MG63 (cell line): ENCODE measurements at regions not wholly inside any gene's neighbourhood (a gene's known extent, or its start where the extent isn't known, plus 50 kb on each side); places are given as distances from the start of the nearest gene placed in this dataset.

Experiments
- DNase-seq: peaks from one replicate; pipeline ENCODE4 v3.0.0-alpha.2; 2020
- H3K27me3 ChIP-seq: fragments of 250-450 bp; sonication (Bioruptor Pico); 2 replicates; pipeline ENCODE4 v1.5.1; 2020; ENCODE audit warnings: mild to moderate bottlenecking, moderate library complexity
- H3K36me3 ChIP-seq: fragments of 250-450 bp; sonication (Bioruptor Pico); 2 replicates; pipeline ENCODE4 v1.5.1; 2020; ENCODE audit warnings: mild to moderate bottlenecking, moderate library complexity
- H3K4me3 ChIP-seq: fragments of 250-450 bp; sonication (Bioruptor Pico); 2 replicates; pipeline ENCODE4 v1.5.1; 2020; ENCODE audit warnings: mild to moderate bottlenecking, moderate library complexity
- H3K9me3 ChIP-seq: fragments of 250-450 bp; sonication (Bioruptor Pico); 2 replicates; pipeline ENCODE4 v1.5.1; 2020; ENCODE audit warnings: mild to moderate bottlenecking, moderate library complexity

DNA sequence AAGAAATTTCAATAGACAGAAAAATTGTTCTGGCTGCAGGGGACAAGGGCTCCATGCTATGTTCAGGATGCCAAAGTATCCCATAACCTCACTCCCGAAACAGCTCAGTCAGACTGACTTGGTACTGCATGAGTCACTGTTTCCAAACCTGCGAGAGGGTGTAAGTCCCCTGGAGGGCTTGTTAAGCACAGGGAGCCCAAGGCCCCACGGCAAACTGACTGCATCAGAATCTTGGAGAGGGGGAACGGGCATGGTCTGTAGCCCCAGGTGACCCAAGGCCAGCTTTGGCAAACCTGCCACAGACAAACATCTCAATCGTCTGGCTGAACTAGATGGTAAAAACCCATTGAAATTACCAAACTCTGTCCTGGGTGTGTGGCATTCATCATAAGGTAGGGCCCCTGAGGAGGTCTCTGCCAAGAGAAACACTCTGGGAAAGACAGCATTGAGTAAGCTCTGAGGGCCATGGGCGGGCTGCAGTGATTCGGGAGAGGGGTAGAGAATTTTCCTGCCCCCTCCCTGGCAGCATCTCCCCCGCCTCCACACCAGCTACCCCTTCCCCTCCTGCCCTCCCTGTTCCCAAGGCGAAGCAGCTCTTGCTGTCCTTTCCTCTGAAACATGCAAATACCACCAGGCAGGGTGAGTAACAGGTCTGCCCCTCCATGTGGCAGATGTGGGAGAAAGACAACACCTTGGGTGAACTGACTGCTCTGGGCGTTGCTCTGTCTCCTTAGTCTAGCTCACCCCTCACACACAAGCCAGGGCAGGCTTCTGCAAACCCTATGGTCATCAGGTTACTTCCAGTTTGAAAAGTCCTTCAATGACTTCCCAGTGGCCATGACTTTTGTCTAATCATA lies 274.7 kb upstream of the SIX2 start:
- Histone ChIP-seq H3K4me3 (no peak overlapping the region), H3K9me3 (no peaks in the 10 kb centered on the region; the same call in 1 of the 2 replicates), H3K27me3 (no peaks in the 10 kb centered on the region), H3K36me3 (no peaks in the 10 kb centered on the region)
- DNase-seq, result peak; percentile 83

- Histone ChIP-seq H3K36me3 (no peaks in the 10 kb centered on the region), H3K4me3 (no peak overlapping the region), H3K9me3 (no peaks in the 10 kb centered on the region; the same call in 1 of the 2 replicates), H3K27me3 (no peaks in the 10 kb centered on the region)
- peak; percentile 31 for DNase-seq
These were observed 273.4 kb upstream of the SIX2 start for GRCh38 chr2:45282646-45283045.

DNA sequence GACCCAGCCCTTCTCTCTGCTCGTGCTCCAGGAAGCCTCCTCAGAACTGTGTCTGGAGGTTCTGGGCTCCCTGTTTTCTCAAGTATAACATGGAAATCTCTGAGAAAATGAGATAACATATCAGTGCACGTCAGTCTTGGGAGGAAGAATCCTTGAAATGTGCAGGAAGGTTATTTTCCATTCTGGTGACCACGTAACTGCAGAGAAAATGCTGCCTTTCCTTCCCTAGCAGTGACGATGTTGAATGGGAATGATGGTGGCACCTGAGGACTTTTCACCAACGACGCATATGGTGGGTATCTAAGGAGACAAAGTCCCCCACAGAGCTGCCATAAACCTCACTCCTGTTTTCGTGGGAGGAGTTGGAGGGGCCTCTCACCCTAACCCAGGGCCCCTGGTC lies 272.1 kb upstream of the SIX2 start:
- Histone ChIP-seq H3K36me3 (no peaks in the 10 kb centered on the region), H3K9me3 (no peaks in the 10 kb centered on the region; the same call in 1 of the 2 replicates), H3K27me3 (no peaks in the 10 kb centered on the region), H3K4me3 (no peak overlapping the region)
- DNase-seq, result no peak

DNA sequence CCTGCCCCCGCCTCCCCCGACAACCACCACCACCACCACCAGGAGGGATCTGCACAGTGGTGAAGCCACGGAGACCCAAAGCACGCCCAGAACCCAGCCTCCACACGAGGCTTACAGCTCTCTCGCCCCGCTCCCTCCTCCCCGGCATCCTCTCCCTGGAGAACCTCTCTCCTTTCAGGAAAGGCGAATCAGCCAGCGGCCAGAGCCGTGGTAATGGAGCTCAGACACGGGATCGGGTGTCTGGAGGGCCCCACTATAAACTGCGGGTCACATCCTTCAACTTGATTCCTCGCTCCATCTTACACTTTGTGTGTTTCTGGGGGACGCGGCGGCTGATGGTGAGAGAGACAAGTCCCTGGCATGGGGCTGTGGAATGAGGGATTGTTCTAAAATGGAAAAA lies 271.5 kb upstream of the SIX2 start:
- H3K27me3 ChIP-seq, result no peaks in the 10 kb centered on the region
- H3K36me3 ChIP-seq, result no peaks in the 10 kb centered on the region
- no peak for DNase-seq
- H3K4me3 ChIP-seq, result no peak overlapping the region
- no peaks in the 10 kb centered on the region; the same call in 1 of the 2 replicates for H3K9me3 ChIP-seq

DNA sequence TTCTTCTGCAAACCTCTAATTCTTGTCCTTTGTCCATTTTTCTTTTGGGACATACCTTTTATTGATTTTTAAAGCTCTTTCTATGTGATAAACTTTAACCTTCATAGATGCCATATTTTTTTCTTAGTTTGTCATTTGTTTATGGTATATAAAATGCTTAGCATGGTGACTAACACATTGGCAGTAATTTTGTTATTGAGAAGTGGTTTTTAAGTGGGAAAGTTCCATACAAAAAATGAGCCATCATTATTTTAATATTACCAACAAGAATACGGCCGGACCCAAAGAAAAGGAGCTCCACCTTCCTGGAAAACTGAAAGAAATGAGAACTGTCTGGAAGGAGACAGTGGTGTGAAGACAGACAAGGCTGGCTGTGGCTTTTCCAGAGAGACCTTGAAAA lies 270.1 kb upstream of the SIX2 start:
- Histone ChIP-seq H3K4me3 (no peak overlapping the region), H3K9me3 (no peaks in the 10 kb centered on the region), H3K27me3 (no peaks in the 10 kb centered on the region), H3K36me3 (no peaks in the 10 kb centered on the region)
- DNase-seq, result no peak

DNA sequence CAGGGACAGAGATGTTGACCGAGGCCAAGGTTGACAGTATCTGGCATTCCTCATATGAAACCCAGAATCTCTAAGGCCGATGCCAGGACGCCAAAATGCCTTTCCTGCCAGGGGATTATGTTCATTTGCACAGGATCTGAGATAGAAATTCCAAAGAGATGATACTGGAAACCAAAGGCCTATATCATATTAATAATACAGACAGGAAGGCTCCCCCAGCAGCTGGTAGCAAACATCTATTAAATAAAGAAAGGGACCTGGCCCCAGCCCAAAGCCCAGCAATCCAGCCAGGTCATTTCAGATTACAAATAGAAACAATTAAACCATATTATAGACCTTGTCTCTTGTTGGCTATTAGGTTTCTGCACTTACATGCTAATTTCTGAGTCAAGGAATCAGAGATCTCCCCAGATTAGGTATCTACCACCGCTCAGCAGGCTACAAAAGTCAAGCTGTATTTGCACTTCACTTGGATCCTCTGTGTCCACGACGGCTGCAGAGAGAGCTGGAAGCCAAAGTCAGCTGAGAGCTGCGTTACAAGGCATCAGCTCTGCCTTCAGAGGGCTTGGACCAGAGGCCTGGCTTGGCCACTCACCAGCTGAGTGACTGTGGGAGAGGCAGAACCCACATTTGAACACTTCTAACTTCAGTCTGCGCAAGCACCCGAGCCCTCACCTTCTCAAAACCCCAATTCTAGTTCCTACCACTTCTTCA lies 269.3 kb upstream of the SIX2 start:
- DNase-seq, result peak; percentile 87
- Histone ChIP-seq H3K9me3 (no peaks in the 10 kb centered on the region), H3K4me3 (no peak overlapping the region), H3K36me3 (no peaks in the 10 kb centered on the region), H3K27me3 (no peaks in the 10 kb centered on the region)

DNA sequence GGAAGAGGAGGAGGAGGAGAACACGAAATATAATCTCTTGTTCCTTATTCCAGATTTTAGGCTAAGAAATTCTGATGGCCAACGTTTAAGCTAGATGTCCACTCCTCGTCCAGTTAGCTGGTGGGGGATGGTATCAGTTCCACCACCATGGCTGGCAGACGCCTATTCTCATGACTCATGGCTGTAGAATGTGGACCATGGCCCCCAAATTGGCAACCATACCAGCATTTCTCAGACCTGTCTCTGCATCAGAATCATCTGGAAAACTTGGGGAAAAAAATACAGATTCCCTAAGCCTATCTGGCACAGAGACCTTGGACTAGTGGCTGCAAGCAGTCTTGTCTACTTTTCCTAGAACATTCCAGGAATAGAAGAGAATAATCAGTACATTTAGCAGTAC lies 267.7 kb upstream of the SIX2 start:
- H3K9me3 ChIP-seq, result no peaks in the 10 kb centered on the region
- peak; percentile 22 for DNase-seq
- no peaks in the 10 kb centered on the region for H3K27me3 ChIP-seq
- H3K4me3 ChIP-seq, result no peak overlapping the region
- H3K36me3 ChIP-seq, result no peaks in the 10 kb centered on the region

- Histone ChIP-seq H3K9me3 (no peaks in the 10 kb centered on the region), H3K27me3 (no peaks in the 10 kb centered on the region), H3K36me3 (no peaks in the 10 kb centered on the region), H3K4me3 (no peak overlapping the region)
- DNase-seq, result no peak
These were observed 266.6 kb upstream of the SIX2 start for GRCh38 chr2:45275806-45276205.

- H3K9me3 ChIP-seq, result no peaks in the 10 kb centered on the region
- no peaks in the 10 kb centered on the region for H3K36me3 ChIP-seq
- H3K4me3 ChIP-seq, result no peak overlapping the region
- no peaks in the 10 kb centered on the region for H3K27me3 ChIP-seq
- no peak for DNase-seq
These were observed 266.1 kb upstream of the SIX2 start for GRCh38 chr2:45275242-45275805.

DNA sequence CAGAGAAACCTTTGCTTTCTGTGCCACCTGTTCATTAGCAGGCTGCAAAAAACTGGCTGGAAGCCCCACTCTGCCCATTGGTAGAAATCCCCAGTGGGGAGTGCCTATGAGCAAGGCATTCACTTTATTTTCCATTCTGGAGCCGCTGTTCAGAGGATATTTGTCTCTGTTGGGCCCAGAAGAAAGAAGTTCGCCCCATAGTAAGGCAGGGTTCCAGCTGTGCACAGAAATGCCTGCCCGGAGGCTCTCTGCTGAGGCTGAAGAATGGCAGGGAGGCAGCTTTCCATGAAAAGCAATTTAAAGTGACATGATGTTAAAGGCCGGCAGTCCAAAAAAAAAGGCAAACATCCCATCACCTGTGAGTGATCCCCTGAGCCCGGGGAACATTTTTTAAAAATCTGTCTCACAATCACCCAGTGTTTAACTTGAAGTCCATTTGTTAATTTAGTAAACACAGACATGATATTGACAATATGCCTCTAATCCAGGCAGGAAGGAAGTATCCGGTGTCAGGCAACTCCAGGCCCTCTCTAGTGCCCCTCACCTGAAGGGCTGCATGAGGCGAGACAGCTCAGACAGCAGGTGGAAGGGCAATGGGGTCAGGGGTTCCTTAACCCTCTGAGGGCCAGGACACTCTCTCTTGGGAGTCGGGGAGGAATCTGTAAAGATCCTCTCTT lies 265.1 kb upstream of the SIX2 start:
- Histone ChIP-seq H3K9me3 (no peaks in the 10 kb centered on the region), H3K27me3 (no peaks in the 10 kb centered on the region), H3K4me3 (no peak overlapping the region), H3K36me3 (no peaks in the 10 kb centered on the region)
- no peak for DNase-seq

DNA sequence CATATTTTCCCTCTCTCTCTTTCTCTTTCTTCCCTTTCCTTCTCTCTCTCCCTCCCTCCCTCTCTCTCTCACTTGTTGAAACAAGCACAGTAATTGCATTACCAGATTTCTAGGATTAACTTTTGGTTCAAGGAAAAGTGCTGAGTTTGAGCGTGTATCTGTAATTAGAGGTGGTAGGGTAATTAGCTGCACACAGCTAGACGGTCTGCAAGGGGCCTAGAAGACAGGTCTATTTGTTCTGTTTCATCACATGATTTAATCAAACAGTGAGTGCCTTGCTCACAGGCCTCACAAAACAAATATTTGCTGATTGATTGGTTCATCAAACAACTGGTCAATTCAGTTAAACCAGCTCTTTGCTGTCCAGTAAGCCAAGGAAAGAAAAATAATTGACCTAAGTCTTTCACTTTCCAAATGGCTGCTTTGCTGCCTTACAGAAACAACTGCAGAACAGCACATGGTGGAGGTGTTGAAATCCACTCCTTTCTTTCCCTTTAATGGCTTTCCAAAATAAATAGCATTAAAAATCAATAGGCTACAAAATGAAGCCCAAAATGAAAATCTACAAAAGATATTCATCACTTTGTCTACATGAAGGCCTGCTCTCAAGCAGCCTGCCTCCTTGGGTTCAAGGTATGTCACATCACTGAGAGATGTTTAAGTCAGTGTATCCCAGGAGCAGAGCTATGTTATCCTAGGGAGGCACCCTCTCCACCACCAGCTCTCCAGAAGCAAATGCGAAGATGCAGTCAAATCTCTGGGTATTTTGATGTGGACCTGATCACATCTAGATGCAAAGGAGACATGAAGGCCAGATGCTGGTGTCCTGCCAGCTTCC lies 264.4 kb upstream of the SIX2 start:
- Histone ChIP-seq H3K27me3 (no peaks in the 10 kb centered on the region), H3K4me3 (no peak overlapping the region), H3K36me3 (no peaks in the 10 kb centered on the region), H3K9me3 (no peaks in the 10 kb centered on the region)
- no peak for DNase-seq

GRCh38 chr2:45272549-45273265 lies 263.5 kb upstream of the SIX2 start:
- no peaks in the 10 kb centered on the region for H3K36me3 ChIP-seq
- DNase-seq, result no peak
- H3K9me3 ChIP-seq, result no peaks in the 10 kb centered on the region
- no peaks in the 10 kb centered on the region for H3K27me3 ChIP-seq
- no peak overlapping the region for H3K4me3 ChIP-seq

DNA sequence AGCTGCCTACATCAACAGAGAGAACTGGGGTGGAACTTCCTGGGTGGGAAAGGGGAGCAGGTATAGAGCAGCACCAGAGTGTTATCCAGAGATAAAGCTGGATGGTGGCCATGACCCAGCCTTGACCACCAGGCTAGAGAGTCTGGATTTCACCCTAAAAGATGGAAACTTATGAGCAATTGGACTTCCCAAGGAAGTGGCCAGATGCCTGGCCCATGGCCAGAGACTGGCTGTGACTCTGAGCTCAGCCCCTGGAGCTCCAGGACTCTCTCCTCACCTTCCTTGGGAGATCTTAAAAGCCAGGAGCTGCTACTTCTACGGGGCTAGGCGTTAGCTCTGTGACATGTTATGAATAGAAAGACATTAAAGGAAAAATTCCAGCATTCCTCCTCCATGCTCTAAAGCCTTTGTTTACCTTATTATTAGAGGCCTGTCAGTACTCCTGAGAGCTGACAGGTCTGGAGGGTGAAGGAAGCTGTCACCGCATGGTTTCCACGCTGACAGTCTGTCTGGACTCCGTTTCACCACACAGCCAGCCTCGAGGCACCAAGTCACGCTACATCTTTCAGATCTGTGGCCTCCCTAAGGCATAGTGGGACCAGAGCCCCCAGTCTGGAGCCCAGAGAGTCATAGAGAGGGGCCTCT lies 260.0 kb upstream of the SIX2 start:
- no peaks in the 10 kb centered on the region for H3K9me3 ChIP-seq
- H3K27me3 ChIP-seq, result no peaks in the 10 kb centered on the region
- peak; percentile 28 for DNase-seq
- no peak overlapping the region for H3K4me3 ChIP-seq
- no peaks in the 10 kb centered on the region for H3K36me3 ChIP-seq

GRCh38 chr2:45268631-45269030 lies 259.4 kb upstream of the SIX2 start:
- Histone ChIP-seq H3K9me3 (no peaks in the 10 kb centered on the region), H3K4me3 (no peak overlapping the region), H3K36me3 (no peaks in the 10 kb centered on the region), H3K27me3 (no peaks in the 10 kb centered on the region)
- DNase-seq, result no peak

DNA sequence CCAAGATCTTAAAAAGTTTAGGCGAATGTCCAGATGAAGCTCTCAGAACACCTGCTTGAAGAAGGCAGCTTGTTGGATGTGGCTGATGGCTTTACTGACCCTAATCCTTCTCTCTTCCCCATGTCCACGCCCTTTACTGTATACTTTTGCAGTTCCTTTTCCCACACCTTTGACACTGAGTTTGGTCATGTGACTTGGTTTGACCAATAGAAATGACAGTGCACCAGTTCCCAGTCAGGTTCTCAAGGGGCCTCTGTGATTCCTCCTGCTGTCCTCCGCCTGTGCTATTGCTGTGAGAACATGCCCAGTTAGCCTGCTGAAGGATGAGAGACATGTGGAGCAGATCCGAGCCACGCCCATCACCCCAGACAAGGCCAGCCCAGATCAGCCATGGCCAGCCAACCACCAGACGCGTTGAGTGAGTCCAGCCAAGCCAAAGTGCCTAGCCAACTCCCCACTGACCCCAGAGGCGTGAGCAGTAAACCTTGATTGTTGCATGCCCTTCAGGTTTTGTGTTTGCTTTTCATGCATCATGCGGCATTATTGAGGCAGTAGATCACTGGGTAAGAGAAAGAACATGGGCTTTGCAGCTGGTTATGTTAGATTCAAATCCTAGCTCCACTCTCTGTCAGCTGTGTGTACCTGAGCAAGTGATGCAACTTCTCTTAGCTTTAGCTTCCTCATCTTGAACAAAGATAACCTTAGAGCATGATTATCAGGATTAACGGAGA lies 258.0 kb upstream of the SIX2 start:
- H3K27me3 ChIP-seq, result no peaks in the 10 kb centered on the region
- no peaks in the 10 kb centered on the region for H3K9me3 ChIP-seq
- H3K4me3 ChIP-seq, result no peak overlapping the region

More for the DNA sequence above, 258.0 kb upstream of the SIX2 start:
- no peak for DNase-seq
- no peaks in the 10 kb centered on the region for H3K36me3 ChIP-seq
